ENCODE measurements at regions not wholly inside any gene's neighbourhood (a gene's known extent, or its start where the extent isn't known, plus 50 kb on each side); places are given as distances from the start of the nearest gene placed in this dataset.

- FAIRE-seq (no peak), DNase-seq (ENCODE audit: low read depth, low spot score) (no peak)
- H3K79me2 ChIP-seq (ENCODE audit: control insufficient read depth, insufficient read depth, low read length): no peaks in the 10 kb centered on the region
- no peak overlapping the region for H2AFZ ChIP-seq (ENCODE audit: control insufficient read depth, low read length)
- dilution Hi-C loops (cut with MboI; ENCODE audit: extremely low pct_ligation_motif_present, low sequenced_read_pairs): no loop called here
- H4K20me1 ChIP-seq (ENCODE audit: control insufficient read depth, extremely low read depth, insufficient read depth, low read length): no peaks in the 10 kb centered on the region
- H3K4me3 ChIP-seq (ENCODE audit: control insufficient read depth in 2 of 3, extremely low read depth in 1 of 3, insufficient read depth in 2 of 3, low read depth in 1 of 3, low read length in 3 of 3): no peak overlapping the region
- H3K27me3 ChIP-seq (ENCODE audit: control insufficient read depth, extremely low read depth, insufficient read depth, low read length): no peaks in the 10 kb centered on the region
- no peaks in the 10 kb centered on the region for H3K36me3 ChIP-seq (ENCODE audit: control insufficient read depth in 2 of 2, extremely low read depth in 1 of 2, insufficient read depth in 2 of 2, low read length in 2 of 2)
- H3K9me1 ChIP-seq (ENCODE audit: control insufficient read depth, extremely low read depth, insufficient read depth, low read length): no peaks in the 10 kb centered on the region
- no peak overlapping the region for H3K27ac ChIP-seq (ENCODE audit: control insufficient read depth, insufficient read depth, low read length)
- TF ChIP-seq CTCF (optimal IDR thresholded peaks at IDR 0.05 in 1 of 3, IDR thresholded peaks at IDR 0.05 in 1 of 3, conservative IDR thresholded peaks at IDR 0.05 in 1 of 3; ENCODE audit: extremely low read depth in 1 of 3, insufficient read depth in 2 of 3, low read length in 3 of 3) (no peak), EZH2 (IDR thresholded peaks at IDR 0.05; ENCODE audit: low read length) (no peak)
- no peaks in the 10 kb centered on the region for H3K9me3 ChIP-seq (ENCODE audit: control insufficient read depth, low read depth, low read length)
- H3K9ac ChIP-seq (ENCODE audit: control insufficient read depth, extremely low read depth, insufficient read depth, low read length): no peak overlapping the region
- H3K4me1 ChIP-seq (ENCODE audit: control insufficient read depth, extremely low read depth, insufficient read depth, low read length): peaks cover 23% of the 10 kb centered on the region
- no peak overlapping the region for H3K4me2 ChIP-seq (ENCODE audit: control insufficient read depth, extremely low read depth, insufficient read depth, low read depth, low read length)
Observed at GRCh38 chr2:64260093-64260803, 116.0 kb upstream of the PELI1 start.

DNA sequence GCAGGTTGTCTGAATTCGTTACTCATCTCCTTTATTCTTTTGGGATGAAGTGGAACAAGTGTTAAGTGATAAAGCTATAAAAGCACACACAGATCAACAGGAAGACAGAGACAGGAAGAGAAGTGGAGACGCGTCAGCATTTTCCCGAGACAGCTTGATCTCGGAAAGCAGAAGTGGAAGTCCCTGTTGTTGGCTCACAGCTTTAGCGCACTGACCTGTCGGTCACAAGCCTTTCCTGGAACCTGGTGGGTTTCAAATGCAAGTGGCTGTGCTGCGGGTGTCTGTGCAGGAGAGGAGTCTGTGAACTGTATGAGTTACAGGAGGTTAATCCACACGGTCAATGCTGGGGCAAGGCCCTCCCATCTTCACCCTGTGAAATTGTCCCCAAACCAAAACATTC is 116.6 kb upstream of the PELI1 start:
- Histone ChIP-seq H3K9me1 (ENCODE audit: control insufficient read depth, extremely low read depth, insufficient read depth, low read length) (no peaks in the 10 kb centered on the region), H3K27me3 (ENCODE audit: control insufficient read depth, extremely low read depth, insufficient read depth, low read length) (no peaks in the 10 kb centered on the region), H3K27ac (ENCODE audit: control insufficient read depth, insufficient read depth, low read length) (no peak overlapping the region), H3K79me2 (ENCODE audit: control insufficient read depth, insufficient read depth, low read length) (no peaks in the 10 kb centered on the region), H3K4me3 (ENCODE audit: control insufficient read depth in 2 of 3, extremely low read depth in 1 of 3, insufficient read depth in 2 of 3, low read depth in 1 of 3, low read length in 3 of 3) (no peak overlapping the region), H3K4me1 (ENCODE audit: control insufficient read depth, extremely low read depth, insufficient read depth, low read length) (peaks cover 23% of the 10 kb centered on the region), H3K36me3 (ENCODE audit: control insufficient read depth in 2 of 2, extremely low read depth in 1 of 2, insufficient read depth in 2 of 2, low read length in 2 of 2) (no peaks in the 10 kb centered on the region), H4K20me1 (ENCODE audit: control insufficient read depth, extremely low read depth, insufficient read depth, low read length) (no peaks in the 10 kb centered on the region), H2AFZ (ENCODE audit: control insufficient read depth, low read length) (no peak overlapping the region), H3K4me2 (ENCODE audit: control insufficient read depth, extremely low read depth, insufficient read depth, low read depth, low read length) (no peak overlapping the region), H3K9me3 (ENCODE audit: control insufficient read depth, low read depth, low read length) (no peaks in the 10 kb centered on the region), H3K9ac (ENCODE audit: control insufficient read depth, extremely low read depth, insufficient read depth, low read length) (no peak overlapping the region)
- FAIRE-seq (no peak), DNase-seq (ENCODE audit: low read depth, low spot score) (no peak)
- TF ChIP-seq CTCF (optimal IDR thresholded peaks at IDR 0.05 in 1 of 3, IDR thresholded peaks at IDR 0.05 in 1 of 3, conservative IDR thresholded peaks at IDR 0.05 in 1 of 3; ENCODE audit: extremely low read depth in 1 of 3, insufficient read depth in 2 of 3, low read length in 3 of 3) (no peak), EZH2 (IDR thresholded peaks at IDR 0.05; ENCODE audit: low read length) (no peak)
- dilution Hi-C loops (cut with MboI; ENCODE audit: extremely low pct_ligation_motif_present, low sequenced_read_pairs): no loop called here
